HT-29 (cell line): ENCODE measurements at regions not wholly inside any gene's neighbourhood (a gene's known extent, or its start where the extent isn't known, plus 50 kb on each side); places are given as distances from the start of the nearest gene placed in this dataset. TPM values are rescaled to one million over a fixed set of nuclear protein-coding genes. Genes with fewer than 3 reads are reported as not detected.
"Not testable (repeated sequence)": the region's sequence is repeated elsewhere in the genome, so short reads cannot be mapped to it uniquely, and the experiment has no call there.

Experiments used
- DNase-seq: peaks from one replicate; pipeline ENCODE4 v3.0.0-alpha.2; 2015; ENCODE audit warnings: low spot score
- small RNA-seq: library from RNA; depleted of rRNA; stranded (forward); fragments of <200 nt; gene quantifications from one replicate; pipeline ENCODE3, GENCODE V24; 2014

DNA sequence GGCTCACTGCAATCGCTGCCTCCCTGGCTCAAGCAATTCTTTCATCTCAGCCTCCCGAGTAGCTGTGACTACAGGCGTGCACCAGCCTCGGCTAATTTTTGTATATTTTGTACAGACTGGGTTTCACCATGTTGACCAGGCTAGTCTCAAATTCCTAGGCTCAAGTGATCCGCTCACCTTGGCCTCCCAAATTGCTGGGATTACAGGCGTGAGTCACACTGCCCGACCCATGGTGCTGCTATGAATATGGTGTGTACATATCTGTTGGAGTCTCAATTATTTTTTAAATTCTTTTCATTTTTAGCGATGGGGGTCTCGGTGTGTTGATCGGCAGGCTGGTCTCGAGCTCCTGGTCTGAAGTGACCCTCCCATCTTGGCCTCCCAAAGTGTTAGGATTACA is 78.0 kb upstream of the PRKX start:
- no peak for DNase-seq

DNA sequence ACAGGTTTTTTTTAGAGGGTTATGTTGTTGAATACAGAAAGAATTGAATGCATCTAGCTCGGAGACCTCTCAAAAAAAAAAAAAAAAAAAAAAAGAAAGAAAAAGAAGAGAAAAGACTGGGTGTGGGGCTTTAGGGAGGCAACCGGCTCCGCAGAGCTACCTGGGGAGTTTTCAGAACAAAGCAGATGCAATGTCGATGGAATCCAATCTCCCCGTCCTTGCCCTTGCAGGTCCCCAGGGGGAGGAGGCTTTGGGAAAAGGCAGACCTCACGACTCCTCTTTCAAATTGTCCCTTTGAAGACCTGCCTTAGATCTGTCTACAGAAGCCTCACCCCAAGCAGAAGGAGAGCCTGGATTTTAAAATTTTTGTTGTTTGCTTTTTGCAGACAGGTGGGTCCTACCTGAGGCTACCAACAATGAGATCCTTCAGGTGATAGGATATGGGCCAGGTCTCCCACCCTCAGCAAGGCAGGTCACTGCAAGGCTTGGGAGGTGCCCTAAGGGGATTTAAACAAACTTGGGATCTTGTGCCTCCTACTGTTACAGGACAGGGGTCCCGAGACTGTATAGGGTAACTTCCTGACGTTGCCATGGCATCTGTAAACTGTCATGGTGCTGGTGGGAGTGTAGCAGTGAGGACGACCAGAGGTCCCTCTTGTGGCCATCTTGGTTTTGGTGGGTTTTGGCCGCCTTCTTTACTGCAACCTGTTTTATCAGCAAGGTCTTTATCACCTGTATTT is 75.2 kb upstream of the PRKX start:
- DNase-seq = no peak

DNA sequence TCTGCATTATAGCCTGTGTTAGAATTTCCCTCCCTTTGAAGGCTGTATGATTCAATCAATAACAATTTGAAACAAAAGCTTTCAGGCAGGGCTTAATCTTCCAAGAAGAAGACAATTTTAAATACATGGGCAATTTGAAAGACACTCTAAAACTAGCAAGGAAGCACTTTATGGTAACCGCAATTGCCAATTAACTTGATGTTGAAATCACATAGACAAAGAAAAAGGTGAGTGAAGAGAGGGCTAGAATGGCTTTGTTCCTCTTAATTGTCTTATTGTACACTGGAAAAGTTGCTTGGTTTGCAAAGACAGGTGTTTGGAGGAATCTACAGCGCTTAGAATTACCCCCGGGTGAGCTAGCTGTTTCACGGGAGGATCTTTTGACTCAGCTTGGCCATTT is 74.4 kb upstream of the PRKX start:
- DNase-seq = no peak

DNA sequence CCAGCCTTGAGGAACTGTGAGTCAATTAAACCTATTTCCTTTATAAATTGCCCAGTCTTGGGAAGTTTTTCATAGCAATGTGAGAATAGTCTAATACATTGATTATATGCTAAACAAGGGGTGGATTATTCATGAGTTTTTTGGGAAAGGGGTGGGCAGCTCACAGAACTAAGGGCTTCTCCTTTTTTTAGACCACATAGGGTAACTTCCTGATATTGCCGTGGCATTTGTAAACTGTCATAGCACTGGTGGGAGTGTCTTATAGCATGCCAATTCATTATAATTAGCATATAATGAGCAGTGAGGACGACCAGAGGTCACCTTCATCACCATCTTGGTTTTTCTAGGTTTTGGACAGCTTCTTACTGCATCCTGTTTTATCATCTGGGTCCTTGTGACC is 72.4 kb upstream of the PRKX start:
- not testable (repeated sequence) for DNase-seq

DNA sequence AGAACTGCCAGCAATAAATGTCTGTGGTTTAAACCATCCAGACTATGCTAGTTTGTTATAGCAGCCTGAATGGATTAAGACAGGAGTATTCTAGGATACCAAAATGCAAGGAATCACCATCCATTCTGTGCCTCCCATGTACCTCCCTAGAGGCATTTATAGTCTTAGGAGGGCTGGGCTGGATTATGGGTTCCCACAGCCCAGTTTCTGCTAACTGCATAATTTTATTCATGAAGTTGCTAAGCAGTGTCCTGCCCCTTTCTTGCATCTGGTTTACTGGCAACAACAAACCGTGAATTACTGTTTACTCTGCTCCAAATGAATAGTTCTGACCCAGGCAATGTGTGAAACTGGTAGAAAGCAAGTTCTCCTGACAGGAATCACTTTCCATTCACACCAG is 67.1 kb upstream of the PRKX start:
- no peak for DNase-seq

DNA sequence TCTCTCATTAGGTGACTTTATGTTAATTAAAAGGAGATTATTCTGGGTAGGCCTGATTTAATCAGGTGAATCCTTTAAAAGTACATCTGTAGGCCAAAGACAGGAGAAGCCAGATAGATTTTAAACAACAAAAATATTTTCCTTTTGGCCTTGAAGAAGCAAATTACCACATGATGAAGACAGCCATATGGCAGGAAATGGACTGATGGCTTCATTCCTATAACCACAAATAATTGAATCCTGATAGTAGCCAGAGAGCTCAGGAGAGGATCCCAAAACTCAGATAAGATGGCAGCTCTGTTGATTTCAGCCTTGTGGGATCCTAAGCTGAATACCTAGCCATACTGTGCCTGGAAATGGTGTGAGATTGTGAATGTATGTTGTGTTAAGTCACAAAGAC is 66.1 kb upstream of the PRKX start:
- no peak for DNase-seq

DNA sequence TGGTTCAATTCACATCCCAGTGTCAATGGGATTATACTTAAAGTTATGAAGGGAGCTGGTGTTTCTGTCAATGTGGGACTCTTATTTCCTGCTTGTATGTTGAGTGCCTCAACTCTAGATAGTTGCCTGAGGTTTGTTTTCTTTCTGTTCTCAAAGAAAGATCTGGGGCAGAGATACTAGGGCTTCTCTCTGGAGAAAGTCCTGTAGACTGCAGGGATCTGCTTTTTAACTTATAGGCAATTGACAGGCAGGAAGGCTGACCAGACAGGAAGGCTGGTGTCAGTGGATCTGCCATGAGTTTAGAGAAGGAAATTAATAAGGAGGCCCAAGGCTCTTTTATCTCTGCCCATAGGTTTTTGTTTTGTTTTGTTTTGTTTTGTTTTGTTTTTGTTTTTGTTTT is 64.0 kb upstream of the PRKX start:
- DNase-seq = no peak

DNA sequence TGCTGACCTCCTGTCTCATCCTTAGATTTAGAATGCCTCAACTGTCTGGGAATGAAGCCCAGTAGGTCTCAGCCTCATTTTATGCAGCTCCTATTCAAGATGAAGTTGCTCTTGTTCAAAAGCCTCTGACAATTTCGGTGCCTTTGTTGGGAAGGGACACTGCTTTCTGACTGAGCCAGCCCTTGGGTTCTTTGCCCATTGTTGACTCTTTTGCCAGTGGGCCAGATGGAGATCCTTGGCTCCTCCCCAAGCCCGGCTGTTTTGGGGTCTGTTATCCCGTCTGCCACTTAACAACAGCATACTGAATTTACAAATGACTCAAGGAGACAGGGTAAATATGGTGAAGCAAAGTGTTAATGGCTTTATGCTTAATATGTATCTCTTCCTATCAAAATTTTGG is 58.3 kb upstream of the PRKX start:
- no peak for DNase-seq

DNA sequence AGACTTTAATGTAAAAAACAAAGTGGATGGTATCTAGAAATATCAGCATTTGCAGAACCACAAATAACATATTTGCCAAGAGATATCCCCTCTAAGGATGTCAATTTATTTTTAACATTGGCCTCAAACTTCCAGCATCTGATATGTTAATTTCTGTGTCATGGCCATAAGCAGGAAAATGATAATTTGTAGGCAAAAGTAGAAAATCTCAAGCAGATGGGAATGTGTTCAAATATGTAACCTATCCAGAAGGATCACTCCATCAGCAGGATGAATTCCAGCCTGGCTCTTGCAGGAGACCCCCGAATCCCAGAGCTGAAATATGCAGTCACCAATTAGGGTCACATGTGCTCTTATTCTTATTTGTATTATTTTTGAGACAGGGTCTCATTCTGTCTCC is 55.4 kb upstream of the PRKX start:
- DNase-seq = no peak

Small RNA genes in the stretch of these regions (small RNA-seq; reads per million reads assigned to genes)
- not detected for gene RF00401
